GM13977 (cell line): ENCODE measurements at regions not wholly inside any gene's neighbourhood (a gene's known extent, or its start where the extent isn't known, plus 50 kb on each side); places are given as distances from the start of the nearest gene placed in this dataset.

Experiments used
- DNase-seq: peaks from one replicate; pipeline ENCODE4 v3.0.0; 2012; ENCODE audit warnings: low spot score
- CTCF ChIP-seq: IDR thresholded peaks from 2 replicates; pipeline ENCODE4 v1.5.1; 2012; ENCODE audit warnings: mild to moderate bottlenecking, control low read depth; ENCODE audit not compliant: insufficient read depth; ENCODE audit errors: extremely low read depth, missing control alignments
- in situ Hi-C: fragments of 300-500 bp; cut with MboI; formaldehyde crosslinking; loops from one replicate; pipeline ENCODE4 v1.12.0; 2022; ENCODE audit warnings: low sequenced_read_pairs, low pct_unique_long_range_greater_than_20kb, mixed read lengths, inconsistent platforms; ENCODE audit not compliant: unreplicated experiment

- in situ Hi-C loops: no loop called here
- no peak for DNase-seq
- TF ChIP-seq CTCF: no peak
Observed at GRCh38 chr22:49201046-49201970, 626.4 kb downstream of the BRD1 start.

GRCh38 chr22:49199224-49199623 lies 628.4 kb downstream of the BRD1 start:
- in situ Hi-C loops: no loop called here
- no peak for DNase-seq
- no peak for TF ChIP-seq CTCF

GRCh38 chr22:49198705-49199084 lies 629.0 kb downstream of the BRD1 start:
- in situ Hi-C loops: no loop called here
- DNase-seq: no peak
- TF ChIP-seq CTCF: no peak

- TF ChIP-seq CTCF: no peak
- DNase-seq: no peak
- in situ Hi-C loops: no loop called here
Observed at GRCh38 chr22:49197986-49198704, 629.5 kb downstream of the BRD1 start.

GRCh38 chr22:49197505-49197904 lies 630.2 kb downstream of the BRD1 start:
- DNase-seq: no peak
- in situ Hi-C loops: no loop called here
- no peak for TF ChIP-seq CTCF

GRCh38 chr22:49196046-49196511 lies 631.6 kb downstream of the BRD1 start:
- no peak for TF ChIP-seq CTCF
- no peak for DNase-seq
- in situ Hi-C loops: no loop called here
